NCI-H524 (cell line): ENCODE measurements at regions not wholly inside any gene's neighbourhood (a gene's known extent, or its start where the extent isn't known, plus 50 kb on each side); places are given as distances from the start of the nearest gene placed in this dataset.
A peak's percentile ranks its signal among the peaks of the same experiment; 100 is the strongest.
"Not testable (repeated sequence)": the region's sequence is repeated elsewhere in the genome, so short reads cannot be mapped to it uniquely, and the experiment has no call there.

Source experiments
- DNase-seq, 2 experiments: peaks; one replicate each; lab custom pipeline; 2025; lab: John Stamatoyannopoulos, UW

DNA sequence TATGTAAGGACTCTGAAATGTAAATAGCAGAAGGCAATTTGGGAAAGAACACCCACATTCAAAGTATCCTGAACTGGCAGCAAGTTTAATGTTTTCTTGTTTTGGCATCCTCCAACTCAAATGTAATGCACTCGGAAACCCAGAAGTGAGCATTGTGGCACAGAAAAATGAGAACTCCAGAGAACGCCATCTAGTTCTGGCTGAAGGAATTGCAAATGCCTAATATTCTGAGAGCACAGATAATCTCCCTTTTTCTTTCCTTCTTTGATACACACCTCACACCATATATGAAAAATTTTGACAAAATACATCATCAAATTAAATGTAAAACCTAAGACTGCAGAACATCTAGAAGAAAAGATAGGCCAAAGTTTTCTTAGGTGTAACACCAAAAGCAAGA is 52.1 kb downstream of the PWWP3B start:
- peak in 1 of 2 experiments; percentile 1 for DNase-seq

DNA sequence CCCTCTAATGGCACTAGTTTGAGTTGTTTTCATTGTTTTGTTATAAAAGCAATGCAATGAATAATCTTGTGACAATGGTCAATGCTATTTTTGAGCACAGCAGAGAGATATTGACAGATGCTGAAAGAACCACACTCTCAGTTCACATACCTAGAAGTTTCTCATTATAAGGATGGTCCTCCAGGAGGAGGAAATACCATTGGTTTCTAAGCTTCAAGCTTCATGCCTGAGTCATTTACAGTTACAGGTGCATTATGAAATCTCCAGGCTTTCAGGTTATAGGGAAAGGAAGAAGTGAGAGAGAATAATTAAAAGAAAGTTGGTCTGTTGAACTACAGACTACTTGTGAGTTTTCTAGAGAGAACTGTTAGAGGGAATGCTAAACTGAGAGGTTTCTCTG is 75.3 kb downstream of the PWWP3B start:
- no peak for DNase-seq

DNA sequence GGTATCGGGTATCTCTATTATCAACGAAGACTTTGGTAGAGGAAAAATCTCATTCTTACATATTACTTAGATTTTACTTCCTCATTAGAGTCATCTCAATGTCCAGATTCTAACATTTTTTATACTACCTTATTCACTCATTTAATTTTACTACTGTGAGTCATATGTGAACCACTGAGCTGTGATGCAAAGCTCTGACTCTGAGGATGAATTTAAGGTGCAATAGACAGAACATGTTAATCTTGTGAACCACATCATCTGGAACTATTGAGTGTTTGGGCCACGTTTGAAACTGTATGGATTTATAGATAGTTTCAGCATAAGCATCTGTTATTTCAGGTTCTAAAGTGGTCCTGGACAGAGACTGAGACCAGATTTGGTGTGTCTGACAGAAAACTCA is 78.4 kb downstream of the PWWP3B start:
- no peak for DNase-seq

DNA sequence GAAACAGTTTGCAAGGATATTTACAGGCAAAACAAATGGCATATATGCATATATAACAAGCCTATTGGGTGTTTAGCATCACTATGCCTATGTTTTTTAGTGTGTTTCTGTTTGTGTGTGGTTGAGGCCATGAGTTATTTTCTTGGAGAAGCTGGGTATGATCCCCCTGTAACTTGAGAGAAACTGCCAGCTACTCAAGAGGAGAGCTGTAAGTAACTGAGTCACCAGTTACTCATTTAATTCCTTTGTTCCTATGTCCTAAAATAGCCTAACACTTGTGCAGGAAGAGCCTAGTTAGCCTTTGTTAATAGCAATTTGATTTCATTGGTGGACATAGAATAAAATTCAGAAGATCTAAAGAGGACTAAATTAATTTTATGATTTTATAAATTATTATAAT is 79.1 kb downstream of the PWWP3B start:
- DNase-seq: no peak

DNA sequence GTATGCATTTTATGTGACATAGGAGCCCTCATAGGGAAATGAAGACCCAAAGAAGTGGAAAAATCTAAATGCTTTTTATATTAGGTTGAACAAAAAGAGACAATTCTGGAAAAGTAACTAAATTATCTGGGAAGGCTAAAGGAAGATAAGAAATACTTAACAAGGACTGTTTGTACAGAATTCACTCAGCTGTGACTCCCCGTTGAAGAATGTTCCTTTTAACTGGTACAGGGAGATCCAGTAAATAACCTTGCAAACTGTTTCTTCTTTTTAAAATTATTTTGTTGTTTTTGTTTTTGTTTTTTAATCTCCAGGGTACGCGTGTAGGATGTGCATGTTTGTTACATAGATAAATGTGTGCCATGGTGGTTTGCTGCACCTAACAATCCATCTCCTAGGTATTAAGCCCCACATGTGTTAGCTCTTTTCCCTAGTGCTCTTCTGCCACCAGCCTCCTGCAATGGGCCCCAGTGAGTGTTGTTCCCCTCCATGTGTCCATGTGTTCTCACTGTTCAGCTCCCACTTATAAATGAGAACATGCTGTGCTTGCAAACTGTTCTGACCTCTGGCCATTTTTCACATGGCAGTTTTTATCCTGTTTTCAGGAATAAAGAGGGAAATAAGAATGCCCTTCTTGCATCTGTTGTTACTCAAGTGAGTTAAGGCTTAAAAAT is 81.7 kb downstream of the PWWP3B start:
- DNase-seq: peak in 1 of 2 experiments; percentile 2

DNA sequence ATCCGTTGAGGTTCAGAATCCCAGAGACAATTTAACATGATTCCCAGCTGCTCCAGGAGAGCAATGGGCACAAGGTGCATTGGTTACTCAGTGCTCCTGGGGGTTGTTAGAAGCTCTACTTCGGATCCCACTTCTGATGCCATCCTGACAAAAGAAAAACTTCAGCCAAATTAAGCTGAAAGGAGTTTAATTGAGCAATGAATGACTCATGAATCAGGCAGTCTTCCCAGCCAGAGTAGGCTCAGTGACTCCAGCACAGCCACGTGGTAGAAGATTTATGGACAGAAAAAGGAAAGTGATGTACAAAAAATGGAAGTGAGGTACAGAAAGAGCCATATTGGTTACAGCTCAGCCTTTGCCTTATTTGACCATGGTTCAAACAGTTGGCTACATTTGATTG is 95.7 kb downstream of the PWWP3B start:
- no peak for DNase-seq

DNA sequence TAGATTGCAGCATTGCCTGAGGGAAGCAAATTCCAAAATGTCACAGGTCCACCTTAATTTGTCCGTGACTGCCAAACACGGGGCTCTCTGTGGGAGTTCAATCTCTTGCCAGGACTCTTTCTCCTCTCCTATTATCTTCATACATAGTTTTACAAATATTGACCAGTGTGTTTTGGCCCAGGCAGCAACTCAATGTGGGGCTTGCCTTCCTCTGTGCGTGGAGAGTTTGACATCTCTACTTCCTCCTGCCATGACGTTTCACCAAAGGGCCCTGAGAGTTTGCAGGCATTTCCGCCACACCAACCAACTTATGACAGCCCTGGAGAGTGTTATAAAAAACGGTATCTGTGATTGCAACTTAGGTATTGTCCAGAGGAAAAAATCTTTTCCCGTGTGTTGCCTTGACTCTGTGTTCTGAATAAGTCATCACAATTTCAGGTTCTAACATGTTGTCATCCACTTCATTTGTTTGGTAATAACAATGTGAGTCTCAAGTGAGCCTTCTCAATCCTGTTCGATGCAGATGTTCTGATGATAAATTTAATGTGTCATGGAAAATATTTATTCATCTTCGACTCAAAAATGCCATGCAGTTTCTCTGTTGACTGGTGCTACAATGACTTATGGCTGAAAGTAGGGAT is 106.0 kb downstream of the PWWP3B start:
- not testable (repeated sequence) for DNase-seq

DNA sequence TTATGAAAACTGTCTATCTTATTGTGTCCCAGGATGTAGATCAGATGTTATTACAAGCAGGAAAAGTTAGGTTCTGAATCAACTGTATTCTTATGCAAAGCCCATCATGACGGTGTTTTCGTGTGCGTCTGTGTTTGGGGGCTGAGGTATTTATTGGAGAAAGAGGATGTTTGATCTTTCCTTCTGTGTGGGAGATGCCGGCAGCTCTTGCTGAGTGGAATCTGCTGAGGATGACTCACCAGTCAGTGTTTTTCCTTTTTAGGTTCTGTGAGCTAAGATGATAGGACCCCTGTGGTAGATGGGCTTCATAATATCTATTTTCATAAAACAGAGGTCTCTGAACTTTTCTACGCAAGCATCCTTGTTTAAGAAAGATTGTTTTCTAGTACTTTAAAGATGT is 107.1 kb downstream of the PWWP3B start:
- not testable (repeated sequence) for DNase-seq

DNA sequence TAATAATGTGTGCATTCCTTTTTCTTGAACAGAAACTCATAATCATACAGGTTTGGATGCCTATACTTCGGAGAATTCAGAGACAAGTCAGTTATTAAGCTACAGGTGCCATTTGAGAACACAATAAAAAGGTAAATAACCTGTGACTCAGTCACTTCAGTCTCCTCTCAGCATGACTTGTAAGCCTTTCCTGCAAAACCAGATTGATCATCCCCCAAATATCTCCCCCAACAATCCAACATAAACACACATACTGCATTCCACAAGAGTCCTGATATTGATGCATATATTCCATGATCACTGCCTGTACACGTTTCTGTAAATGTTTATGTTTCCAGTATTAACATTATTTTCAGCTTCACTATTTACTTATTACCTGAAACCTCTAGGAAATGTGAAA is 110.8 kb downstream of the PWWP3B start:
- DNase-seq: no peak

DNA sequence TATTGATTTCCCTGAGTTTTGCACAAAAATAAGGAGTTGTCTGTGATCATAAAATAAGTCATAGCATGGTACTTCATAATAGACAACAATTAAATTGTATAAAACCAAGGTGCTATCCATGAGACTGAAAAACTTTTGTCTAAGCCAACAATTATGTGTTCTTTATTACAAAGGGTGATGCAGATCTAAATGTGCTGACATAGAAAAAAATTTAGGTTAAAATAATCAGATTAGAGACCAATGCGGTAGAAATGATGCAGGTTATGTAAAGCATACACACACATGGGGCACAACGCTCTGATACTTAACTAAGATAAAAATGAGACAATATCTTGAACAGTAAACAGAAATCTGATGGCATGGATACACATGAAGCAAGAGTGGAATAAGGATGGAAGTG is 113.3 kb downstream of the PWWP3B start:
- no peak for DNase-seq

DNA sequence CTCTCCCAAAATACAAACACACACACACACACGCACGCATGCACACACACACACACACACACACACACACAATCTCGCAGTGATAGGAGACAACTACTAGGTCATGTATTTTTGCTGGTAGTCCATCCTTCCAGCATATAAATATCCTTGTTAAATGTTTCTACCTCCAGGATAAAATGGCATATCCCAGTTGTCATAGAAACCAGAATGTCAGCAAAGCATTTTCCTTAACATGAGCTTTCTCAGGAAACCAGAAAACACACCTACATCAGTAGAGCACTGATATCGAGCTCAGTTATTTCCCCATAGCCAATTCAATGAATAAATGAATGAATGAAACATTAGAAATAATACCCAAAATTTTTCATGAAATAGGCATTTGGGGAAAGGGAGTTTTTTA is 115.7 kb downstream of the PWWP3B start:
- no peak for DNase-seq

DNA sequence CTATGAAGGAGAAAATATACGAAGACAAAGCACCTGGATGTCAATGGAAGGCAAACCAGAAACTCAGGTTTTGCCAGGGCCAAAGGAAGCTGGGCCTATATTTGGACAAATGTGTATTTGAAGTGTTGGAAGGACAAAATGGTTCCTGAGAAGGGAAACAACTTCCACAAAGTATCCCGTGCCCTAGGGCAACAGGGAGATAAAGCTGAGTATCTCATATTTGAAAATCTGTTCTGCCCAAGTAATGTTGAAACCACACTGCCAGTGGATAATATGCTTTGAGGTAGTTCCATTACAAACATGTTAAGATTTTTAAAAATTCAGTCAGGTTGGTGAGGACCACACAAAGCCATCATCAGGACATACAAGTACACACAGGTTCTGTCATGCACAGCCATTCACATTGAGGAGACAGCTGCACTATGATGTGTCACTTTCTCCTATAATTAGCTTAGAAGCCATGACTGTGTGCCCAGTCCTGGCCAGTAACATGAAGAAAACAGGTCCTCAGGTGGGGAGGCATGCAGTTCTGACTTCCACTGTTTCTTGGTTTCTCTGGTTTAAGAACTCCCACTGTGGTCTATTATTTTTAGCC is 116.4 kb downstream of the PWWP3B start:
- DNase-seq: no peak

DNA sequence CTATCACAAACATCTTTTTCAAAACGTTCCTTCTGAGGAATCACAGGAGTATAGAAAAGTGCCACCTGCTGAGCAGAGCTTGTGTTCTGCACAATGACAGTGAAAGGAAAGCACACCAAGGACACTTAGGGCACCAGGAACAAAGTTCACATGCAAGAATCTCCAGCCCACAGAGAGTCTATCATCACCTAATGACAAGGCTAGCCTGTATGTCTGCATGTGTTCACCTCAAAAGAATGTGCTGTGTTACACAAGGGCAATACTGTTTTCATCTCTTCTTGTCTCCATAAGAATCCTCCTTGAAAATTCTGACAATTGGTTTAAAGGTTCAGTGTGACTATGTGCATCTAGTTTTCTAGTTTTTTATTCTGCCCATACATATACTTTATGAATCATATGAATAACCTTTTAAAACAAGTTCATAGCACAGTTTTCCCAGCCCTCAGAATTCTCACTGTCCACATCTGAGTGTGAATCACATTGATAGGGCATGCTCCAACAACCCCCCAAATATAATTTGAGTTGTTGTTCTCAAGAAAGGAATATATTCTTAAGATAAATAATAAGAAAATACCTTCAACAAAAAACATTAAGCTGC is 118.0 kb downstream of the PWWP3B start:
- DNase-seq: no peak

DNA sequence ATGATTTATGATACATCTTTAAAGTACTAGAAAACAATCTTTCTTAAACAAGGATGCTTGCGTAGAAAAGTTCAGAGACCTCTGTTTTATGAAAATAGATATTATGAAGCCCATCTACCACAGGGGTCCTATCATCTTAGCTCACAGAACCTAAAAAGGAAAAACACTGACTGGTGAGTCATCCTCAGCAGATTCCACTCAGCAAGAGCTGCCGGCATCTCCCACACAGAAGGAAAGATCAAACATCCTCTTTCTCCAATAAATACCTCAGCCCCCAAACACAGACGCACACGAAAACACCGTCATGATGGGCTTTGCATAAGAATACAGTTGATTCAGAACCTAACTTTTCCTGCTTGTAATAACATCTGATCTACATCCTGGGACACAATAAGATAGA is 122.7 kb downstream of the PWWP3B start:
- DNase-seq: not testable (repeated sequence)

DNA sequence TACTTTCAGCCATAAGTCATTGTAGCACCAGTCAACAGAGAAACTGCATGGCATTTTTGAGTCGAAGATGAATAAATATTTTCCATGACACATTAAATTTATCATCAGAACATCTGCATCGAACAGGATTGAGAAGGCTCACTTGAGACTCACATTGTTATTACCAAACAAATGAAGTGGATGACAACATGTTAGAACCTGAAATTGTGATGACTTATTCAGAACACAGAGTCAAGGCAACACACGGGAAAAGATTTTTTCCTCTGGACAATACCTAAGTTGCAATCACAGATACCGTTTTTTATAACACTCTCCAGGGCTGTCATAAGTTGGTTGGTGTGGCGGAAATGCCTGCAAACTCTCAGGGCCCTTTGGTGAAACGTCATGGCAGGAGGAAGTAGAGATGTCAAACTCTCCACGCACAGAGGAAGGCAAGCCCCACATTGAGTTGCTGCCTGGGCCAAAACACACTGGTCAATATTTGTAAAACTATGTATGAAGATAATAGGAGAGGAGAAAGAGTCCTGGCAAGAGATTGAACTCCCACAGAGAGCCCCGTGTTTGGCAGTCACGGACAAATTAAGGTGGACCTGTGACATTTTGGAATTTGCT is 123.8 kb downstream of the PWWP3B start:
- not testable (repeated sequence) for DNase-seq

DNA sequence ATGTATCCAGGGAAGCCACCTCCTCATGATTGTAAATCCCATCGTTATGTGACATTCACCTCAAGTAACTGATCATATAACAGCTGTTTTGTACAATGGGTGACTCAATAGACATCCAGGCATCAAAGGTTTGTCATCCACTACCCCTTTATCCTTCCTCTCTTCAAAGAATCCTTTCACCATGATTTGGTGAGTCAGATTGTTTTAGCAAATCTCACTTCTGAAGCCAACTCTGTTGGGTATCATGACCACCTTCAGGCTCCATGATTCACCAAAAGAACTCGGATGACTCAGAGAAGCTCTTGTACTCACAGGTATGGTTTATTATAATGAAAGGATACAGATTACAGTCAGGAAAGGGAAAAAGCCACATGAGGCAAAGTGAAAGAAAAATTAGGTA is 132.1 kb downstream of the PWWP3B start:
- DNase-seq: no peak

DNA sequence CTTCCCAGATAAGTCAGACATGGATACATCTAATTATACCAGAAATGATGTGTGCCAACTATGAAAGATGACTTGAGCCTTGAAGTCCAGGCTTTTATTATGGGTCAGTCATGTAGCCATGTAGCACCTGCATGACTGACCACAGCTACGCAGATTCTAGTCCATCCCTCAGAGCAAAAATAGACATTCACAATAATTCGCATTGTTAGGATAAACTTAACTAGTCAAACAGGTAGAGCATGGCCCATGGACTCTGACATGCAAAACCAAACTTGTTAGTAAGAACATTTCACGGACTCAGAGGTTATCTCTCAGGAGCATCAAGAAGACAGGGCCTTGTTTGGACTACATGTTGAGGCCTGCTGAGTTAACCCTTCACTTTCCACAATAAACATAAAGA is 132.6 kb downstream of the PWWP3B start:
- DNase-seq: no peak

DNA sequence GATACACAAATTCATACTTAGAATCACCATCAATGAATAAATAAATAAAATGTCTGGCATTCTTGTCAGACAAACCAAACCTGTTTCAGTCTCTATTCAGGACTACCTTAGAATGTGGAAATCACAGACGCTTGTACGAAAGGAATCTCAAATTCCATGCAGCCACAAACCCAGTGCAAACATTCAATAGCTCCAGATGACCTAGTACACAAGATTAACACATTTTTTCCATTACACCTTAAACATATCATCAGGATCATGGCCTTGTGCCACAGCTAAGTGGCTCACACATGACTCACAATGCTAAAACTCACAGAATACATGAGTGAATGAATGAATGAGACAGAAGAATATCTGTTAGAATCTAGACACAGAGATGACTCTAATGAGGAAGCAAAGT is 134.2 kb downstream of the PWWP3B start:
- no peak for DNase-seq

DNA sequence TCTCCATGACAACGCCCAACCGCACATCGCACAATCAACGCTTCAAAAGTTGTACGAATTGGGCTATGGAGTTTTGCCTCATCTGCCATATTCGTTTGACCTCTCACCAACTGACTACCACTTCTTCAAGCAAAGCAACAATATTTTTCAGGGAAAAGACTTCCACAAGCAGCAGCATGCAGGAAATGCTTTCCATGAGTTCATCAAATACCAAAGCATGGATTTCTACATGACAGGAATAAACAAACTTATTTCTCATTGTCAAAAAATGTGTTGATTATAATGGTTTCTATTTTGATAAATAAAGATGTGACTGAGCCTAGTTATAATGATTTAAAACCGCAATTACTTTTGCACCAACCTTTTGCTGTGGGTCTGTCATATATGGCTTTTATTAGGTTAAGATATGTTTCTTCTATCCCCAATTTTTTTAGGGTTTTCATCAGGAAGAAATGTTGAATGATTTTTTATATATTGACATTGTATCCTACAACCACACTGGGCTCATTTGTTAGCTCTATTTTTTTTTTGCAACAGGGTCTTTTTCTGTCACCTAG is 138.4 kb downstream of the PWWP3B start:
- DNase-seq: no peak

DNA sequence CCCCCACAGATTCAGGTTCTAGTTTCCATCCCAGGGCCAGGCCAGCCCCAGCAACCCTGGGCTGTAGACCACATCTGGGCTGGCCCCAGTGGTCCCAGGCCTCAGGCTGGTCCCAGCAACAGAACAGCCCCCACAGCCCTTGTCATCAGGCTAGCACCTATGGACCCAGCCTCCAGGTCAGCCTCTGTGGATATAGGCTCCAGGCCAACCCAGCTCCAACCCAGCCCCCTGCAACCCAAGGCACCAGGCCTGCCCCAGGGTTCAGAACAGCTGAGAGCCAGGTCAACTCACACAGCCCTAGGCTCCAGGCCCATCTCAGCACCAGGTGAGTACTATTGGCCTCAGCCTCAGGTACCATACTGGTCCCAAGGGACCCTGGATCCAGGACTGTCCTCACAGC is 155.3 kb downstream of the PWWP3B start:
- no peak for DNase-seq

DNA sequence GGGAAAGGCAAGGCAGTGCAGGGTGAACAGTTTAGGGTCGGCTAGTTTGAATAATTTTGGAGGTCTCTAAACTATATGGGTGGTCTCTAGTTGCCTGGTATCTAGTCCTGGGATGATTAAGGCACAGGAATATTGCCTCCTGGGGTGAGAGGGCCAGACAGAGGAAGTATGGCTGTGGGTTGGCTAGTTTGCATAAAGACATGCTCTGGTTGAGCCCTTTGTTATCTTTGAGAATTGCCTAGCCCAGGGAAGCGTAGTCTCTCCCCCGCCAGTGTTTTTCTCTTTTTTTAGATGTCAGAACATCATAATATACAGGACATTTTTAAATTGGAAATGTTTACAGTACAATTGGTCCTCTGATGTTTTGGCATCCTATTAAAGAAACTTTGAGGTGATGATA is 163.5 kb downstream of the PWWP3B start:
- no peak for DNase-seq

DNA sequence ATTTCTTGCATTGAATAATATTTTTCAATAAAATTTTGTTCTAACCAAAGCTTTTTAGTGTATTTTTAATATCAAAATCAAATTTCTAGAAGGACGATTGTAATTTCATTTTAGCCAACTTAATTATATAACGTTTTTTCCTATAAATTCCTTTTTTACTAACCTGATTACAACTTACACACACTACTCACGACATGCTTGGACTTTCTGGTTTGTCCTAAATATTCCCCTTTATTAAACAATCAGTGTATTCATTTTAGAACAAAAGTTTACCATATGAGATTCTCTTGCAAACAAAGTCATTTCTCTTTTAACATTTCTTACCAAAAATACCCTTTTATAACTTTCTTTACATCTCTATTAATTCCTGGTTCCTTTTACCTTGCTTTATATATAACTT is 173.7 kb downstream of the PWWP3B start:
- DNase-seq: no peak

DNA sequence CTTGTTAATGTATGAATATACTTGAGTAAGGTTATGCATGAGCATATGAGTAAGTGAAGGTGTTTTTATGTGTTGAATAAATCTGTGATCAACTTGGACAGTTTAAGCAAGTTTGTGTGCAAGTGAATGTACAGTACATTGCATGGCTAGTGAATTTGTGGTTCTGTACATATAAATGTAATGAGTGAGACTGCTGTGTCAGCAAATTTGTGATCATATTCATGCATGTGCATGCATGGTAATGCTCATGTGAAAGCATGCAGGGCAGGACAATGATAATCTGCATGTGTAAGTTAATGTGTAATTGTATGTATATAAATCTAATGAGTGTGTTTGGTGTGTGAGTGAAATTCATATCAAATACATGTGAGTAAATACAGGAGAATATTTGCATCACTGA is 188.5 kb downstream of the PWWP3B start:
- DNase-seq: no peak
